ENCODE measurements at regions not wholly inside any gene's neighbourhood (a gene's known extent, or its start where the extent isn't known, plus 50 kb on each side); places are given as distances from the start of the nearest gene placed in this dataset.

- TF ChIP-seq CTCF (conservative IDR thresholded peaks at IDR 0.05; ENCODE audit: low read length) (no peak), EZH2phosphoT487 (IDR thresholded peaks at IDR 0.05; ENCODE audit: borderline replicate concordance, low read depth, low read length) (no peak)
Observed at GRCh38 chr5:171650597-171650996, 135.0 kb upstream of the SMIM23 start.

Measured in OCI-LY7 (cell line).